ENCODE measurements at regions not wholly inside any gene's neighbourhood (a gene's known extent, or its start where the extent isn't known, plus 50 kb on each side); places are given as distances from the start of the nearest gene placed in this dataset.

- no peak overlapping the region for H3K4me3 ChIP-seq (ENCODE audit: low read depth, low read length)
- TF ChIP-seq CTCF (conservative IDR thresholded peaks at IDR 0.05; ENCODE audit: low read depth, low read length), result no peak
- DNase-seq (ENCODE audit: low read depth), result peak; percentile 38
These were observed 349.2 kb upstream of the ADAMTSL1 start for GRCh38 chr9:18124760-18125159.

GRCh38 chr9:18126831-18127498, 347.0 kb upstream of the ADAMTSL1 start:
- no peak for DNase-seq (ENCODE audit: low read depth)
- TF ChIP-seq CTCF (conservative IDR thresholded peaks at IDR 0.05; ENCODE audit: low read depth, low read length), result no peak
- H3K4me3 ChIP-seq (ENCODE audit: low read depth, low read length), result no peak overlapping the region

GRCh38 chr9:18127499-18127875, 346.5 kb upstream of the ADAMTSL1 start:
- no peak for TF ChIP-seq CTCF (conservative IDR thresholded peaks at IDR 0.05; ENCODE audit: low read depth, low read length)
- DNase-seq (ENCODE audit: low read depth), result no peak
- H3K4me3 ChIP-seq (ENCODE audit: low read depth, low read length), result no peak overlapping the region

GRCh38 chr9:18129809-18130334, 344.1 kb upstream of the ADAMTSL1 start:
- no peak overlapping the region for H3K4me3 ChIP-seq (ENCODE audit: low read depth, low read length)
- DNase-seq (ENCODE audit: low read depth), result no peak
- TF ChIP-seq CTCF (conservative IDR thresholded peaks at IDR 0.05; ENCODE audit: low read depth, low read length), result no peak

- no peak for TF ChIP-seq CTCF (conservative IDR thresholded peaks at IDR 0.05; ENCODE audit: low read depth, low read length)
- H3K4me3 ChIP-seq (ENCODE audit: low read depth, low read length), result no peak overlapping the region
These were observed 337.5 kb upstream of the ADAMTSL1 start for GRCh38 chr9:18136354-18136994.

GRCh38 chr9:18137815-18138214, 336.1 kb upstream of the ADAMTSL1 start:
- no peak for DNase-seq (ENCODE audit: low read depth)
- no peak for TF ChIP-seq CTCF (conservative IDR thresholded peaks at IDR 0.05; ENCODE audit: low read depth, low read length)
- no peak overlapping the region for H3K4me3 ChIP-seq (ENCODE audit: low read depth, low read length)

More at GRCh38 chr9:18136354-18136994, 337.5 kb upstream of the ADAMTSL1 start:
- DNase-seq (ENCODE audit: low read depth), result no peak

GRCh38 chr9:18138656-18139055, 335.3 kb upstream of the ADAMTSL1 start:
- no peak for DNase-seq (ENCODE audit: low read depth)
- TF ChIP-seq CTCF (conservative IDR thresholded peaks at IDR 0.05; ENCODE audit: low read depth, low read length), result no peak
- H3K4me3 ChIP-seq (ENCODE audit: low read depth, low read length), result no peak overlapping the region

Measured in choroid plexus epithelial cell (primary cell).